Glomerular visceral epithelial cell (primary cell): ENCODE measurements at regions not wholly inside any gene's neighbourhood (a gene's known extent, or its start where the extent isn't known, plus 50 kb on each side); places are given as distances from the start of the nearest gene placed in this dataset.

ENCODE experiments used
- DNase-seq: peaks from one replicate; pipeline ENCODE4 v3.0.0-alpha.2; 2016; ENCODE audit errors: extremely low spot score

GRCh38 chr4:136755531-136755916 is 776.8 kb downstream of the PCDH18 start:
- no peak for DNase-seq

GRCh38 chr4:136754810-136755530 is 777.3 kb downstream of the PCDH18 start:
- DNase-seq = no peak

DNA sequence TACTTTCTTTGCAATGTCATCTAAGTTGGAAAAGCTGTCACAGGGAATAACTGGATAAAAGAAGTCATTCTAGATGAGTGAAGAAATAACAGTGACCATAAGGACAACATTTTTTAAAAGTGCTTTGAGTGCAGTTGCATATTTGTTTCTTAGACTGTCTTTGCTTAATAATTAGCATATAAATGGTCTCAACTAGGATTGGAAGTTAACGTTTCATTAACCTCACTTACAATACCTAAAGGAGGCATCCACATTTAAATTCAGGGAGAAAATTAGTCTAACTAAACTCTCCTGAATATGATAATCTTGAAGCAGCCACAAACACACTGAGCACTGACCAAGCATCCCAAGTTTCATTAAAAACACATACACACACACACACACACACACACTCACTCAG is 780.7 kb downstream of the PCDH18 start:
- no peak for DNase-seq

DNA sequence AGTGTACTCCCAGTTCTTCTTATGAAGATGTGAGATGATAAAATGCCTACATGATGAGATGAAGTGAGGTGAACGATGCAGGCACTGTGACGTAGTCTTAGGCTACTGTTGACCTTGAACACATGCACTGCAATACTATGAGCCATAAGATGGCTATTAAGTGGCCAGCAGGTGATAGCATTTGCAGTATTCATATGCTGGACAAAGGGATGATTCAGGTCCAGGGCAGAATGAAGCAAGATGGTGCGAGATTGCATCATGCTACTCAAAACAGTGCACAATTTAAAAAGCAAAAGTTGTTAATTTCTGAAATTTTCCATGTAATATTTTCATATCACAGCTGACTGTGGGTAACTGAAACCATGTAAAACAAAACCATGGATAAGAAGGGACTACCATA is 781.4 kb downstream of the PCDH18 start:
- DNase-seq = no peak

DNA sequence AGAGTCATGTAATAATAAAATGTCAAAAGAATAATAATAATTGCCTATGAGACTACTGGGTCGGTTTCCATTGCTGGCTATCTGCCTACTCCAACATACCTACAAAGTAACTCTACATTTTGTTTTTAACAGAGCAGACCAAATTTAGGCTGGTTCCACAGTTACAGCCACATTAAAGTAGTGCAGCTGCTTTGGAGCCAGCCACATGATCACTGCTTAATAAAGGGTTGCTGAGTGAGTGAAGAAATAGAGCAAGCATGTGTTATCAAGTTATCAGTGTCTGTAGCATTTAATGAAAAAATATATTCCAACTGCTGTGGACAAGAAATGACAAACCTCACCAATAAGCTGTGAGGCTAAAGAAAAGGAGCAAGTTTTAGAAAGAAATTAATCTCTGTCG is 782.3 kb downstream of the PCDH18 start:
- no peak for DNase-seq

DNA sequence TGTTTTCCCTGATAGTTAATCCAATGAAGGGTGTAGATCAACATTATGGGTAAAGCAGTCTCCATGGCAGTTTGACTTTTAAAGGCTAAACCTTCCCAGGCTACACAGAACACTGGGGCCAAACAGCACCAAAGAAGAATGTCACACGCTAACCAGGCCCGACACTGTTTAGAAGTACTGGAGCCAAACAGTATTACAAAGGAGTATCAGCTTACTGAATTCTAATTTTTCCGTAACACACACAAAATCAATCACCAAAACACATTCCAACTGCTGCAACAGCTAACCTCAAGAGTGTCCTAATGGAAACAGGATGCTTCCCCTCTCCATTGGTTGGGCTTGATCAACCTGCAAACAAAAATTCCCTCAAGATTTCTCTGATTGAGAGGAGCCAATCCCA is 783.5 kb downstream of the PCDH18 start:
- DNase-seq = no peak

- no peak for DNase-seq
Observed at GRCh38 chr4:136748165-136748564, 784.1 kb downstream of the PCDH18 start.

GRCh38 chr4:136743238-136743637 is 789.1 kb downstream of the PCDH18 start:
- DNase-seq = no peak

GRCh38 chr4:136742333-136742732 is 790.0 kb downstream of the PCDH18 start:
- DNase-seq = no peak

DNA sequence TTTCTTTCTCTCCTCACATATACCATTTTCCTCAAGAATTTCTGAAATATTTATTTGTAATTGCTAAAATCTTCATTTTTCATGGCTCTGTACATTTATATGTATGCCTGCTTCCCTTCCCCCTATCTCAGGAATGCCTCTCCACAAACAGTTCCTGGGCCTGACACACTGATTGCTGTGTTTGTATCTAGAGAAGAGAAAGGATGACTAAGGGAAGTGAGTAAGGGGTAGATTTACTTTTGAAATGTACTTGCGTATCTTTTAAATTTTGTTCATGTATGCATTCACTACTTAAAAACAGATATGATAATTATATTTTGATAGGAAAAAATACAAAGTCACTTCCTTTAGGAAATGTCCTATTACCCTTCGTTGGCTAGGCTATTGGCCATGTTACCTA is 790.8 kb downstream of the PCDH18 start:
- no peak for DNase-seq

- no peak for DNase-seq
Observed at GRCh38 chr4:136740326-136740725, 792.0 kb downstream of the PCDH18 start.

DNA sequence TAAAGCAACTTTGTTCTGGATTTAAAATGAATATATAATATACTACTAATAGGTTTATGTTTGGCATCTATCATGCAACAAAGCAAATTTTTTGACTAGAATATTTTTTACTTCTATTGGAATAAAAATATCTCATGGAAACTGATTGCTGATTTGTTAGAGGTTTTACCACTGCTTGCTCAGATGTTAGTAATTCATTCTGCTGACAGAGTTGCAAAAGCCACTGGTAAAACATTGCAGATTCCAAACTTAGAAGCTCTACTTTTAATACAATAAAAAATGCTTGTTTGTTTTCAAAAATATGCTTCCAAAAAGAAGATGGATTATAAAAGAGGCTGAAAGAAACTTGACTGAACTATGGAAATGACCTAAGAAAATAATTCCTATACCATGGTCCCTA is 795.2 kb downstream of the PCDH18 start:
- no peak for DNase-seq

- no peak for DNase-seq
Observed at GRCh38 chr4:136731025-136731424, 801.3 kb downstream of the PCDH18 start.

- DNase-seq = no peak
Observed at GRCh38 chr4:136725286-136726081, 806.8 kb downstream of the PCDH18 start.

DNA sequence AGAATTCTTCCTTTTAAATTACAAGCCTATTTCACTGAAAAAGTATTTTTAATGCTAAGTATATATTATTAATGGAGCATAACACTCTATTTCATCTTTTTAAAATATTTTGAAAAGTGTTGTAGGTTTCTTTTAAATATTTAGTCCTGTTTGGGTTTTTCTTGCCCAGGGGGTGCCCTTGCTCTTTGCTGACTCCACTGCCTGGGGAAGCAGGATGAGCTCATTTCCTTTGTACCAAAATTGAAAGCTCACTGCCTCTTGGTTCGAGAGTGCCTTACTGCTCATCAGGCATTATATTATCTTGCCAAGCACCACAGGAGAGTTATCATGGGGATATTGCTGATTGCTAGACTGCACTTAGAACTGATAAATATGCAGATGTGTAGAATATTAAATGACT is 819.2 kb downstream of the PCDH18 start:
- peak; percentile 24 for DNase-seq

DNA sequence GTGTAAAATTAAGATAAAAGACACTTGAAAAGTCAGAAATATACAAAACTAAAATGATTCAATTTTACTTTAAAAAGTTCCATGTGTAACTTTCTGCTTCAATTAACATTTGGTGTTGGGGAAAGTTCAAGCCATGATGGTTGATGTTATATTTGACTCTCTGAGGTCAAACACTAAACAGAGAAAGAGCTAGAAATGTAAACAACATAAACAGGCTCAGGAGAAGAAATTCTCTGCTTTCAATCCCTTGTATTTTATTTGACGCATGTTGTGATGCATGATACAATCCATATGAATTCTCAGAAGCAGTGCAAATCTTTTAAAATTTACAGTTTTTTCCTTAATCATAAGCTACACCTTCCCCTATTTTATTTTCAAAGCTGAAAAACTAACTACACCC is 822.4 kb downstream of the PCDH18 start:
- no peak for DNase-seq

GRCh38 chr4:136706942-136707341 is 825.4 kb downstream of the PCDH18 start:
- DNase-seq = no peak

DNA sequence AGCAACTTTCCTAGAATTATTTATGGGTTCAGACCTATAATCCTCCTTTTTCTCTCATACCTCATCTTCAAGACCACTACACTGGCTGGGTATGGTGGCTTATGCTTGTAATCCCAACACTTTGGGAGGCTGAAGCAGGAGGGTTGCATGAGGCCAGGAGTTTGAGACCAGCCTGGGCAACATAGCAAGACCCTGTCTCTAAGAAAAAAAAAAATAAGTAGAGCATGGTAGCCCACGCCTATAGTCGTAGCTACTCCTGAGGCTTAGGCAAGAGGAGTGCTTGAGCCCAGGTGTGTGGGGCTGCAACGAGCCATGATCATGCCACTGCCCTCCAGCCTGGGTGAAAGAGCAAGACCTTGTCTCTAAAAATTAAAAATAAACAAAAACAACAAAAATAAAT is 832.4 kb downstream of the PCDH18 start:
- no peak for DNase-seq

GRCh38 chr4:136691607-136692006 is 840.7 kb downstream of the PCDH18 start:
- DNase-seq = no peak

- DNase-seq = no peak
Observed at GRCh38 chr4:136690360-136690759, 841.9 kb downstream of the PCDH18 start.

DNA sequence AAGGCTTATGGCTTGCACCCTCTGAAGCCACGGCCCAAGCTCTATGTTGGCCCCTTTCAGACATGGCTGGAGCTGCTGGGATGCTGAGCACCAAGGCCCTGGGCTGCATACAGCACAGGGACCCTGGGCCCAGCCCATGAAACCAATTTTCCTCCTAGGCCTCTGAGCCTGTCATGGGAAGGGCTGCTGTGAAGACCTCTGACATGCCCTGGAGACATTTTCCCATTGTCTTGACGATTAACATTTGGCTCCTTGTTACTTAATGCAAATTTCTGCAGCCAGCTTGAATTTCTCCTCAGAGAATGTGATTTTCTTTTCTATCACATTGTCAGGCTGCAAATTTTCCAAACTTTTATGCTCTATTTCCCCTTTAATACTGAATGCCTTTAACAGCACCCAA is 844.7 kb downstream of the PCDH18 start:
- no peak for DNase-seq

DNA sequence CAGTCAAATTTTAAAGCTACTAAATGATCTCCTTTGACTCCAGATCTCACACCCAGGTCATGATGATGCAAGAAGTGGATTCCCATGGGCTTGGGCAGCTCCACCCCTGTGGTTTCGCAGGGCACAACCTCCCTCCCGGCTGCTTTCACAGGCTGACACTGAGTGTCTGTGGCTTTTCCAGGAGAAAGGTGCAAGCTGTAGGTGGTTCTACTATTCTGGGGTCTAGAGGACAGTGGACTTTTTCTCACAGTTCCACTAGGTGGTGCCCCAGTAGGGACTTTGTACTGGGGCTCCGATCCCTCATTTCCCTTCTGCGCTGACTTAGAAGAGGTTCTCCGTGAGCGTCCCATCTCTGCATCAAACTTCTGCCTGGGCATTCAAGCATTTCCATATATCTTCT is 845.2 kb downstream of the PCDH18 start:
- DNase-seq = no peak

DNA sequence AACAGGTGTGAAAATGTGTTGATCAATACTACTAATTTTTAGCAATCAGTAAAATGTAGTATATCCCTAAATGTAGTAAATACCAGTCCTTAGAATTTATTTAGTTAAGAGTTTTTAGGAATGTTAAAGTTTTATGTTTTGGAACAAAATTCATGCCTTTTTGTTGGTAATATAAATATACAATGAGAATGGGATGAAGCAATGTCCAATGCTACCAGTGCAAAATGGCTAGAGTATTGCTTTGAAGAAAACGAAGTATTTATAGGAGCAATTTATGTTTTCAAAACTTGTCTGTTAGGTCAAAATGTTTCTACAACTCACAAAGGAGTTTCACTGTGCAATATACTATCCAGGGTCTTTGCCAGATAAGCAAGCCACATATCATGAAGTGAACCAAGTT is 851.5 kb downstream of the PCDH18 start:
- no peak for DNase-seq

GRCh38 chr4:136680271-136680670 is 852.0 kb downstream of the PCDH18 start:
- DNase-seq = no peak
